T-helper 2 cell (primary cell): ENCODE measurements at regions not wholly inside any gene's neighbourhood (a gene's known extent, or its start where the extent isn't known, plus 50 kb on each side); places are given as distances from the start of the nearest gene placed in this dataset.
"Not testable (repeated sequence)": the region's sequence is repeated elsewhere in the genome, so short reads cannot be mapped to it uniquely, and the experiment has no call there.

Experiments
- DNase-seq, 5 experiments: peaks; one replicate each; pipeline versions ENCODE4 v3.0.0 to v3.0.0-alpha.2; 2012 to 2022

DNA sequence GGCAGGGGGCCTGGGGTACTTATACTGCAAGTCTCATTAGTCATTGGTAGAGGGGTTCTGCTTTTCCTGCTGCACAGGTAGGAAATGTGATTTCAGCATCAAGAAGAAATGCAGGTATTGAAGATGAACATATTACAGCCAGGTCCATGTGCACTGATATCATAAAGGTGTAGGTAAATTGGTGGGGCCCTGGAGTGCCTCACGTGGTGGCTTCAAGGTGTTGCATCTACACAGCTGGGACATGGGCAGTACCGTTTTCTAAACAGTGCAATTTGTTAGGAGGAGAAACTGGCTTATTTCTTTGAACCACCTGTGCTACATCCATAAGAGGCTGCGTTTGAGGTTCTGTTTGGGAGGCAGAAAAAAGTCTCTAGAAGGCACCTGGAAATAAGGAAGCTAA, 618.1 kb upstream of the RBFOX1 start:
- no peak for DNase-seq

GRCh38 chr16:6709736-6710135, 622.9 kb upstream of the RBFOX1 start:
- no peak for DNase-seq

GRCh38 chr16:6708576-6709215, 623.9 kb upstream of the RBFOX1 start:
- no peak for DNase-seq

DNA sequence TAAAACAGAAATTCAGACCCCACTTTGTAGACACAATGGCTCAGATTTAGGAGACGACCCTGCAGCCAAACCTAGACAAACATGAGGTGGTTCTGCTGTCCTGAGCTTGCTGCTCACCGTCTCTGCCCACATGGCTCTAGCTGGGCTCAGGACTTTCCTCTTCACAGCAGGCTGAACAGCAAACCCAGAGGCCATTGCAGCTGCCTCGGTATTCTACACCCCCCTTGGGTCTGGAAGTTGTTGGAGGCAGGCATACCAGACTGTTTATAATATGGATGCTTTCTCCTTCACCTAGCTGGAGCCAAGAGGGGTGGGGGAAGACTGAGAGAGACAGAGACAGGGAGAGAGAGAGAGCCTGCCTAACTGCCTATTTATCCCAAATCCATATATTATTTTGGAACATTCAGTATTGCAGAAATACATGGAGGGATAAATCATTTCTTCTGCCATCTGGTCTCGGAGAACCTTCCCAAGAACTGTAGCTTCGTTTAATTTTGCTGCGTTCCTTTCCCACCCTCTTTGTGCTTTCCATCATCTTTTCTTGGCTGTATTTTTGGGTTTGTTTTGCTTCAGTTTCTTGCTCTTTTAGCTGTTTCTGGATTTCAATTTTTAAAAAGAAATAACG, 628.2 kb upstream of the RBFOX1 start:
- DNase-seq, result no peak

DNA sequence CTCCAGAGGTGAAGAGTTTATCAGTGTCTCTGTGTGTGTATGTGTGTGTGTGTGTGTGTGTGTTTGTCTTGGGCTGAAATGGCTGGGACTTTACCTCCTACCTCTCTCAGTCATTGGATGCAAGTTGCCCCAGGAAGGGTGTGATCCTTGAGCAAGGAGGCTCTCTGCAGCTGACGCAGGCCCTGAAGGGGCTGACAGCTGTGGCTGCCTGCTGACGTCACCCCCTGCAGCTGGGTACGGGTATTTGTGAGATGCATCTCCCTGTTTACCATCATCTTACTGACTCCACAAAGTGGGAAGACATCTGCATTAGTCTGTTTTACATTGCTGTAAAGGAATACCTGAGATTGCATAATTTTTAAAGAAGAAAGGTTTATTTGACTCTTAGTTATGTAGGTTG, 631.5 kb upstream of the RBFOX1 start:
- DNase-seq, result no peak

DNA sequence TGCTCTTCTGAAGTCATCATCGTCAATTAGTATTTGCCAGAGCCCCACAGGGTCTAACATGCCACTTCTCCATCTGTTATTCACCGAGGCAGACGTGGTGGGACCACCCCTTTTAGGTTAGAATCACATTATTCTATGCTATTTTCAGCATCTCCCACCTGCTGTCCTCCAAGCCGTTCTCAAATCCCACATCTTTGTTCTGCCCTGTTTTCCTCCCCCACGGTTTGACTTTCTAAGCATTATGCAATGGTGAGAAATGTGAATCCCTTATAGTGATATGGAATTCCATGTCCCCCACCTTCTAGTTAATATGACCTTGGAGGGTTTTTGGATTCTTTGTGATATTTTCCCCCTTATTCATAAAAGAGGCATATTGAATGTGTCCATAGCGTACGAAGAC, 634.1 kb upstream of the RBFOX1 start:
- no peak for DNase-seq

DNA sequence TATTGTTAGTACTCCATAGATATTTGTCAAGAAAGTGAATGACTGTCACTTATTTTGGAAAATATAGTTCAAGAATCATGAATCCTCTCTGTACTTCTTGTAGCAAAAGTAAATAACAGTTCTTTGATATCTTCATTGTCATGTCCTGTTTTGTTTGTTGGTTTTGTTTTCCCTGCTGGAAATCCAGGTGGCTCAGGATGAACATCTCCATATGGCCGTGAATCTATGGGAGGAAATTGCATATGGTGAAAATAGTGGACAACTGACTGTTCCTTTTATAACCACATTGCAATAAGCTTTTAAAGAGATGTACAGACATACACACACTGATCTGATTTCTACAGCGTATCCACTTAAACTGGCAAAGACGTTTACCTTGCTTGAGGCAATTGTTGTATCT, 637.0 kb upstream of the RBFOX1 start:
- no peak for DNase-seq

GRCh38 chr16:6694636-6695035, 638.0 kb upstream of the RBFOX1 start:
- no peak for DNase-seq

DNA sequence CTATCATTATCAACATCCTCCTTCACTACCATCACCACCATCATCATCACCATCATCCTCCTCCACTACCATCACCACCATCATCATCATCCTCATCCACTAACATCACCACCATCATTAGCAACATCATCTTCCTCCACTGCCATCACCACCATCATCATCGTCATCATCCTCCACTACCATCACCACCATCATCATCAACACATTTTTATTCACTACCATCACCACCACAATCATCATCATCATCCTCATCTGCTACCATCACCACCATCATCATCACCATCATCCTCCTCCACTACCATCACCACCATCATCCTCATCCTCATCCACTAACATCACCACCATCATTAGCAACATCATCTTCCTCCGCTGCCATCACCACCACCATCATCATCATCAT, 639.2 kb upstream of the RBFOX1 start:
- not testable (repeated sequence) for DNase-seq

DNA sequence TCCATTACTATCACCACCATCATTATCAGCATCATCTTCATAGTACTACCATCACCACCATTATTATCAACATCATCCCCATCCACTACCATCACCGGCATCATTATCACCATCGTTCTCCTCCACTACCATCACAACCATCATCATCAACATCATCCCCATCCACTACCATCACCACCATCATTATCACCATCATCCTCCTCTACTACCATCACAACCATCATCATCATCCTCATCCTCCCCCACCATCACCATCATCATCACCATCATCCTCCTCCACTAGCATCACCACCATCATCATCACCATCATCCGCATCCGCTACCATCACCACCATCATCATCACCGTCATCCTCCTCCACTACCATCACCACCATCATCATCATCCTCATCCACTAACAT, 639.8 kb upstream of the RBFOX1 start:
- DNase-seq, result no peak

- no peak for DNase-seq
These were observed 641.9 kb upstream of the RBFOX1 start for GRCh38 chr16:6690741-6691140.

- no peak for DNase-seq
These were observed 643.0 kb upstream of the RBFOX1 start for GRCh38 chr16:6689643-6690042.

- no peak for DNase-seq
These were observed 645.1 kb upstream of the RBFOX1 start for GRCh38 chr16:6687593-6687992.

GRCh38 chr16:6684076-6684673, 648.5 kb upstream of the RBFOX1 start:
- peak in 1 of 5 experiments; percentile 2 for DNase-seq

GRCh38 chr16:6682142-6682811, 650.4 kb upstream of the RBFOX1 start:
- peak in 1 of 5 experiments; percentile 9 for DNase-seq

- no peak for DNase-seq
These were observed 654.1 kb upstream of the RBFOX1 start for GRCh38 chr16:6678586-6678985.

GRCh38 chr16:6674071-6674470, 658.6 kb upstream of the RBFOX1 start:
- no peak for DNase-seq

GRCh38 chr16:6672507-6672906, 660.1 kb upstream of the RBFOX1 start:
- DNase-seq, result no peak

DNA sequence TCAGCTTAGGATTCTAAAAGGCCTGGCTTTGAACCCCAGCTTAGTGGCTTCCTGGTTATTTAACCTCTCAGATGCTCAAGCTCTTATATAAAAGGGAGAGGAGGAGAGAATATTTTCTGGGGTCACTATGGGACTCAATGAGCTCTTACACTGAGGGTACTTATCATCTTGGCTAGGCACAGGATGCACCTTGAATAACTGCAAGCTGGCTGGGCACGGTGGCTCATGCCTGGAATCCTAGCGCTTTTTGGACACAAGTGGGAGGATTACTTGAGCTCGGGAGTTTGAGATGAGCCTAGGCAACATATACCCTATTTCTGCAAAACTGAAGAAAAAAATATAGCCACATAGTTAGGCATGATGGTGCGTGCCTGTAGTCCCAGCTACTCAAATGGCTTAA, 665.3 kb upstream of the RBFOX1 start:
- DNase-seq, result no peak

- no peak for DNase-seq
These were observed 667.5 kb upstream of the RBFOX1 start for GRCh38 chr16:6665126-6665525.

DNA sequence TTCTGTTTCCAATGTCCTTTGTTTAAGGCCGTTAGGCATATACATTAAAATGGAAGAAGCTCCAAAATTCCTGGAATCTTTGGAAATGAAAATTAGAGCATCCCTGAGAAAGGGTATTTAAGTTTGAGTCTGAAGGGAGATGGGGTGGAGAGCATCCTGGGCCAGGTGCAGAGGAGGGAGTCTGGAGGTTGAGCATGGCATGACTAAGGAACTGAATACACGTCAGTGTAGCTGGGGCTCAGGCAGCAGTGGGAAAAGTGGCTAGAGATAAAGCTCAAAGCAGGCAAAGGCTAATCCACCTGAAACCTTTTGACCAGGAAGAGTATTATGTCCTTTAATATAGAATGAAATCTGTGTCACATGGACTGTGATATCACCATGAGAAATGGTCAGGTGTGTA, 669.0 kb upstream of the RBFOX1 start:
- DNase-seq, result no peak

DNA sequence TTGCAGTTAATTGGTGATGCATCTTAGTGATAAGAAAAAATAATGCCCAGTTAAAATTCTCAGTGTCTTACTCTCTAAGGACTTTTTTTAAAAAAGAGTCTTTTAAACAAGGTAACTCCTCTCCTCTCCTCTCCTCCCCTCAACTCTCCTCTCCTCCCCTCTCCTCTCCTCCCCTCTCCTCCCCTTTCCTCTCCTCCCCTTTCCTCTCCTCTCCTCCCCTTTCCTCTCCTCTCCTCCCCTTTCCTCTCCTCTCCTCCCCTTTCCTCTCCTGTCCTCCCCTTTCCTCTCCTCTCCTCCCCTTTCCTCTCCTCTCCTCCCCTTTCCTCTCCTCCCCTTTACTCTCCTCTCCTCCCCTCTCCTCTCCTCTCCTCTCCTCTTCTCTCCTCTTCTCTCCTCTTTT, 675.9 kb upstream of the RBFOX1 start:
- DNase-seq, result no peak

DNA sequence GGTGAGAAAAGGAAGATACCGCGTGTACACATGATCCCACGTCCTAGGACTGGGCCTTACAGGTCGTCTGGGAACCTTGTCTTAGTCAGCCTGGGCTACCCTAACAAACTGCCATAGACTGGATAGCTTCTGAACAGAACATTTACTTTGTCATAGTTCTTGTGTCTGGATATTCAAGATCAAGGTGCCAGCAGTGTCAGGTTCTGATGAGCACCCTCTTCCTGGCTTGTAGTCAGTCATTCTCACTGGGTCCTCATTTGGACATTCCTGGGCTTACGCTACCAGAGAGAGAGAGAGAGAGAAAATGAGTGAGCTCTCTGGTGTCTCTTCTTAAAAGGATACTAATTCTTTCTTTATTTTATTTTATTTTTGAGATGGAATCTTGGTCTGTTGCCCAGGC, 685.8 kb upstream of the RBFOX1 start:
- DNase-seq, result no peak
